H1 (cell line): ENCODE measurements at regions not wholly inside any gene's neighbourhood (a gene's known extent, or its start where the extent isn't known, plus 50 kb on each side); places are given as distances from the start of the nearest gene placed in this dataset.

ENCODE experiments used
- CTCF ChIA-PET: fragments of 300-600 bp; sonication (Branson Sonifier 250); formaldehyde crosslinking; loops from one replicate; lab custom pipeline; 2021; ENCODE audit not compliant: partially characterized antibody; lab: Charles Lee
- POLR2A ChIA-PET: fragments of 300-600 bp; sonication (Branson Sonifier 250); formaldehyde crosslinking; loops from one replicate; lab custom pipeline; 2021; ENCODE audit warnings: inconsistent platforms; ENCODE audit not compliant: partially characterized antibody; lab: Charles Lee
- DNase-seq, 2 experiments: peaks; one replicate each; pipeline versions ENCODE4 v3.0.0 to v3.0.0-alpha.2; 2010 to 2022; ENCODE audit warnings: low spot score in 2 of 2, low read depth in 1 of 2, mixed read lengths in 1 of 2
- FAIRE-seq: peaks from 2 replicates; lab custom pipeline; 2011; peaks lifted over from hg19 to GRCh38; lab: Jason Lieb, UNC
- H2AFZ ChIP-seq: 2 replicates; pipeline ENCODE4 v1.8.1; 2012; ENCODE audit warnings: low read length, inconsistent platforms
- H2AK5ac ChIP-seq: 2 replicates; pipeline ENCODE4 v1.6.1; 2013; ENCODE audit warnings: low read depth, low read length
- H2BK120ac ChIP-seq: replicated peaks from 2 replicates; pipeline ENCODE3; 2013; ENCODE audit warnings: low read depth, low read length, inconsistent platforms
- H2BK12ac ChIP-seq: 2 replicates; pipeline ENCODE4 v1.6.1; 2013; ENCODE audit warnings: low read depth, low read length
- H2BK15ac ChIP-seq: 2 replicates; pipeline ENCODE4 v1.6.1; 2013; ENCODE audit warnings: low read length
- H2BK20ac ChIP-seq: 2 replicates; pipeline ENCODE4 v1.6.1; 2013; ENCODE audit warnings: low read length
- H2BK5ac ChIP-seq: 2 replicates; pipeline ENCODE4 v1.6.1; 2013; ENCODE audit warnings: low read depth, low read length
- H3K14ac ChIP-seq: 2 replicates; pipeline ENCODE4 v1.6.1; 2013; ENCODE audit warnings: inconsistent platforms; ENCODE audit not compliant: insufficient read length
- H3K18ac ChIP-seq: 2 replicates; pipeline ENCODE4 v1.6.1; 2013; ENCODE audit warnings: low read length; ENCODE audit errors: extremely low read depth
- H3K23ac ChIP-seq: 2 replicates; pipeline ENCODE4 v1.6.1; 2013; ENCODE audit warnings: inconsistent platforms; ENCODE audit not compliant: insufficient read length
- H3K23me2 ChIP-seq: 2 replicates; pipeline ENCODE4 v1.6.1; 2013; ENCODE audit warnings: low read depth, low read length
- H3K27ac ChIP-seq: 2 replicates; pipeline ENCODE4 v1.6.1; 2011; ENCODE audit warnings: low read depth, low read length, inconsistent platforms
- H3K27me3 ChIP-seq, 4 experiments: replicated peaks in 1 of 4; 1 replicate in 1 of 4; 2 replicates in 3 of 4; pipeline versions ENCODE4 v1.6.1 to v1.8.1; 2011 to 2013; ENCODE audit warnings: low read length in 3 of 4, mild to moderate bottlenecking in 3 of 4, inconsistent platforms in 2 of 4, mixed read lengths in 2 of 4, moderate library complexity in 1 of 4; ENCODE audit not compliant: control insufficient read depth in 3 of 4, insufficient read depth in 3 of 4; ENCODE audit errors: extremely low read depth in 1 of 4
- H3K36me3 ChIP-seq, 4 experiments: 2 replicates each; pipeline versions ENCODE4 v1.6.1 to v1.8.1; 2011 to 2013; ENCODE audit warnings: mild to moderate bottlenecking in 4 of 4, low read length in 3 of 4, moderate library complexity in 2 of 4, control low read depth in 1 of 4, inconsistent platforms in 1 of 4; ENCODE audit not compliant: insufficient read depth in 4 of 4, control insufficient read depth in 2 of 4
- H3K4ac ChIP-seq: replicated peaks from 2 replicates; pipeline ENCODE3; 2013; ENCODE audit warnings: low read length, low read depth, mixed read lengths, inconsistent platforms; ENCODE audit not compliant: insufficient read length
- H3K4me1 ChIP-seq, 4 experiments: replicated peaks in 1 of 4; 1 replicate in 1 of 4; 2 replicates in 3 of 4; pipeline versions ENCODE4 v1.6.1 to v1.8.1; 2011 to 2013; ENCODE audit warnings: low read length in 3 of 4, inconsistent platforms in 2 of 4, mixed read lengths in 1 of 4; ENCODE audit not compliant: insufficient read depth in 4 of 4, control insufficient read depth in 3 of 4
- H3K4me2 ChIP-seq, 2 experiments: 2 replicates each; pipeline versions ENCODE4 v1.6.1 to v1.8.1; 2011 to 2013; ENCODE audit warnings: low read depth in 2 of 2, low read length in 2 of 2, control low read depth in 1 of 2, inconsistent platforms in 1 of 2, mild to moderate bottlenecking in 1 of 2; ENCODE audit not compliant: insufficient read depth in 1 of 2
- H3K4me3 ChIP-seq, 4 experiments: fragments of 200-600, 300-600 bp in 1 of 4; sonication (generic), shearing (Covaris generic), sonication (Bioruptor Twin) in 1 of 4; 2 replicates each; pipeline versions ENCODE4 v1.5.1 to v1.8.1; 2011 to 2016; ENCODE audit warnings: low read length in 4 of 4, low read depth in 3 of 4, control low read depth in 2 of 4, inconsistent platforms in 2 of 4, mild to moderate bottlenecking in 2 of 4, mixed read lengths in 1 of 4, moderate library complexity in 1 of 4; ENCODE audit not compliant: insufficient read depth in 2 of 4; ENCODE audit errors: extremely low read depth in 1 of 4
- H3K56ac ChIP-seq: replicated peaks from 2 replicates; pipeline ENCODE3; 2013; ENCODE audit warnings: low read depth, mild to moderate bottlenecking, mixed read lengths, low read length, inconsistent platforms; ENCODE audit not compliant: insufficient read length
- H3K79me1 ChIP-seq: 2 replicates; pipeline ENCODE4 v1.6.1; 2013; ENCODE audit warnings: low read depth, low read length, control low read depth
- H3K79me2 ChIP-seq, 2 experiments: 2 replicates each; pipeline versions ENCODE4 v1.6.1 to v1.8.1; 2012 to 2013; ENCODE audit warnings: low read length in 2 of 2, mild to moderate bottlenecking in 2 of 2, inconsistent platforms in 1 of 2; ENCODE audit not compliant: insufficient read depth in 2 of 2, control insufficient read depth in 1 of 2
- H3K9ac ChIP-seq, 4 experiments: replicated peaks in 1 of 4; 1 replicate in 1 of 4; 2 replicates in 3 of 4; pipeline versions ENCODE4 v1.6.1 to v1.8.1; 2011 to 2013; ENCODE audit warnings: low read depth in 3 of 4, low read length in 3 of 4, control low read depth in 2 of 4, mild to moderate bottlenecking in 2 of 4, moderate library complexity in 2 of 4, inconsistent platforms in 1 of 4; ENCODE audit errors: extremely low read depth in 1 of 4
- H3K9me3 ChIP-seq, 2 experiments: 2 replicates each; pipeline versions ENCODE4 v1.6.1 to v1.8.1; 2012 to 2013; ENCODE audit warnings: mild to moderate bottlenecking in 2 of 2, moderate library complexity in 2 of 2, control low read depth in 1 of 2, inconsistent platforms in 1 of 2, low read depth in 1 of 2, low read length in 1 of 2, mixed read lengths in 1 of 2; ENCODE audit not compliant: insufficient read depth in 2 of 2
- H4K20me1 ChIP-seq, 2 experiments: replicated peaks in 1 of 2; 2 replicates each; pipeline versions ENCODE3 to v1.8.1; 2011 to 2013; ENCODE audit warnings: inconsistent platforms in 2 of 2, low read length in 2 of 2, mild to moderate bottlenecking in 1 of 2; ENCODE audit not compliant: insufficient read depth in 2 of 2, control insufficient read depth in 1 of 2
- H4K5ac ChIP-seq: 2 replicates; pipeline ENCODE4 v1.6.1; 2013; ENCODE audit warnings: low read length, low read depth, mixed read lengths, inconsistent platforms; ENCODE audit not compliant: insufficient read length
- H4K8ac ChIP-seq: 2 replicates; pipeline ENCODE4 v1.8.0; 2013; ENCODE audit warnings: mild to moderate bottlenecking, moderate library complexity, low read length, inconsistent platforms; ENCODE audit not compliant: insufficient read depth; ENCODE audit errors: extremely low read depth
- H4K91ac ChIP-seq: replicated peaks from 2 replicates; pipeline ENCODE3; 2013; ENCODE audit warnings: low read length, mixed read lengths, inconsistent platforms; ENCODE audit not compliant: insufficient read length
- BACH1 ChIP-seq: IDR thresholded peaks from 2 replicates; pipeline ENCODE4 v1.6.1; 2012; ENCODE audit warnings: low read length, improper control_type of control experiment
- CREB1 ChIP-seq: IDR thresholded peaks from 2 replicates; pipeline ENCODE4 v1.6.1; 2012; ENCODE audit warnings: inconsistent platforms
- EP300 ChIP-seq, 2 experiments: IDR thresholded peaks; 1 replicate in 1 of 2; 2 replicates in 1 of 2; pipeline ENCODE4 v1.6.1; 2011 to 2012; ENCODE audit warnings: low read depth in 2 of 2, low read length in 2 of 2, mild to moderate bottlenecking in 2 of 2, borderline replicate concordance in 1 of 2, inconsistent platforms in 1 of 2, moderate library complexity in 1 of 2
- YY1 ChIP-seq: IDR thresholded peaks from 2 replicates; pipeline ENCODE4 v1.6.1; 2011; ENCODE audit warnings: low read depth, mild to moderate bottlenecking, low read length
- ZNF274 ChIP-seq: IDR thresholded peaks from 2 replicates; pipeline ENCODE4 v1.7.0; 2012; ENCODE audit warnings: low read length, borderline replicate concordance; ENCODE audit errors: extremely low read depth
- WGBS, 2 experiments: shearing (Covaris generic) in 1 of 2; methylation state at CpG; one replicate each; pipeline versions ENCODE4 v1.1.6 to v1.1.7; 2013 to 2015; ENCODE audit warnings: low lambda C conversion rate in 2 of 2, mixed read lengths in 2 of 2, inconsistent platforms in 1 of 2, low coverage in 1 of 2, missing lambda C conversion rate in 1 of 2; ENCODE audit not compliant: insufficient replicate concordance in 2 of 2, insufficient coverage in 1 of 2, insufficient read length in 1 of 2; ENCODE audit errors: extremely low coverage in 1 of 2, missing lambda C conversion rate in 1 of 2; 5-methylcytosine and 5-hydroxymethylcytosine counted together

DNA sequence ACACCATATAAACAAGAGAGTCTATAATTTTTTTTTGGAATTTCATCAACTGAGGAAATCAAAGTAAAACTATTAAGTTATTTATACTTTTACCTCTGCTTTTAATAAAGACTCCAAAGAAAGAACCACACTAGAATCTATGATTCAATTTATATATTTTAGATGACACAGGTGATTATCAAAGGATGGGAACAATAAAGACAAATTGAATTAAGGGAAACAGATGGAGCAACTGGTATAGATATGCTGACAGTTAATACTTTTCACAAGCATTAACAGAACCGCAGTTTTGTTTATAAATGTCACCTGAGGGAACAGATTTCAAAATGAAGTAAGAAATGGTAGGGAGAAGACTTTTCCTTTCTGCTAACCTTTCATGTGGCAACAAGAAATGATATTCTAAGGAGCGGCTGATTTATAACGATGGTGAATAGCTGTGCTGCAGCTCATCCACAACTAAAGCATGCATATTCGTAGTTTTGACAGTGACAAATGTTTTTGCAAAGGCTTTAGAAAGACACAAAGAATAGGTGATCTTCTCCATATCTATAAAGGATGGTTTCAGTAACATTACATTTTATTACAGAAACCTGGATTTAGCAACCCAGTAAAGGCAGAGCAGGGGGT, 1502.9 kb upstream of the RAG2 start:
- Histone ChIP-seq H3K4me3 (no peak overlapping the region), H3K36me3 (no peaks in the 10 kb centered on the region), H2BK15ac (no peak overlapping the region), H2BK5ac (no peak overlapping the region), H3K14ac (no peak overlapping the region), H4K8ac (no peak overlapping the region), H4K91ac (no peak overlapping the region), H3K9ac (no peak overlapping the region), H3K56ac (no peak overlapping the region), H3K4ac (no peak overlapping the region), H3K79me2 (no peaks in the 10 kb centered on the region), H3K4me1 (peaks cover 0 to 2% (median 0%) of the 10 kb centered on the region in 4 experiments; a peak in 3 of 7 replicates), H3K23ac (no peak overlapping the region), H2BK120ac (no peak overlapping the region), H4K5ac (no peak overlapping the region), H2BK12ac (no peak overlapping the region), H3K27ac (no peak overlapping the region), H2AK5ac (no peak overlapping the region), H2BK20ac (no peak overlapping the region), H4K20me1 (no peaks in the 10 kb centered on the region), H3K23me2 (no peaks in the 10 kb centered on the region), H3K18ac (no peak overlapping the region), H3K9me3 (0 out of 4 replicates have a peak, but pooled peaks cover 0 to 3% of the 10 kb centered on the region in 2 experiments), H3K4me2 (no peak overlapping the region), H2AFZ (no peak overlapping the region), H3K27me3 (no peaks in the 10 kb centered on the region), H3K79me1 (no peaks in the 10 kb centered on the region)
- CTCF ChIA-PET: no interaction called here
- FAIRE-seq (no peak), DNase-seq (no peak)
- POLR2A ChIA-PET: no interaction called here
- WGBS, 2 experiments: 84% methylated on average over 4 of the region's 4 CpGs; no CpG with 5 or more reads in 1 of the 2 experiments
- no peak for TF ChIP-seq EP300 (IDR thresholded peaks at IDR 0.05; ENCODE audit: borderline replicate concordance in 1 of 2, low read depth in 2 of 2, low read length in 2 of 2)
- TF ChIP-seq ZNF274: no peak
- TF ChIP-seq CREB1: no peak
- no peak for TF ChIP-seq YY1
- TF ChIP-seq BACH1: no peak
